HepG2 (cell line): ENCODE measurements at regions not wholly inside any gene's neighbourhood (a gene's known extent, or its start where the extent isn't known, plus 50 kb on each side); places are given as distances from the start of the nearest gene placed in this dataset.

Experiments used
- ATAC-seq: fragments of 200-7000 bp; cut with Tn5 transposase; 3 replicates; pipeline ENCODE4 v1.9.1; 2020; ENCODE audit warnings: mild to moderate bottlenecking, moderate library complexity
- BruUV-seq: library from RNA; stranded (reverse); fragments of 400-500 nt; replicated peaks from 2 replicates; lab custom pipeline; 2021; lab: Mats Ljungman, UMichigan
- CTCF ChIA-PET: fragments of 300-600 bp; formaldehyde crosslinking; extraction: SDS; loops from one replicate; lab custom pipeline; 2021; ENCODE audit warnings: low total read pairs, inconsistent platforms, low intra/inter-chr PET ratio; lab: Yijun Ruan, JAX
- POLR2A ChIA-PET: fragments of 350-600 bp; sonication (Branson Sonifier 250); formaldehyde crosslinking; loops from one replicate; lab custom pipeline; 2020; ENCODE audit warnings: antibody characterized with exemption, inconsistent platforms; lab: Yijun Ruan, JAX
- DNase-seq: peaks from one replicate; pipeline ENCODE4 v3.0.0-alpha.2; 2015; ENCODE audit warnings: low spot score
- FAIRE-seq: peaks from 3 replicates; lab custom pipeline; 2011; peaks lifted over from hg19 to GRCh38; lab: Jason Lieb, UNC
- H2AFZ ChIP-seq: one replicate; pipeline ENCODE4 v1.6.1; 2011; ENCODE audit warnings: low read length, inconsistent platforms
- H3K27ac ChIP-seq: fragments of 300-600 bp; 3 replicates; pipeline ENCODE4 v1.8.0; 2011; ENCODE audit warnings: mixed run types, mild to moderate bottlenecking, mixed read lengths, low read length, inconsistent platforms; ENCODE audit not compliant: insufficient read depth; ENCODE audit errors: extremely low read length
- H3K27me3 ChIP-seq, 2 experiments: fragments of 200-600 bp in 1 of 2; 2 replicates in 1 of 2; 3 replicates in 1 of 2; pipeline versions ENCODE4 v1.6.0 to v1.8.0; 2011; ENCODE audit warnings: low read length in 2 of 2, mild to moderate bottlenecking in 2 of 2, moderate library complexity in 2 of 2, inconsistent platforms in 1 of 2; ENCODE audit not compliant: insufficient read depth in 2 of 2, control insufficient read depth in 1 of 2
- H3K36me3 ChIP-seq, 2 experiments: fragments of 200-600 bp in 1 of 2; replicated peaks in 1 of 2; 2 replicates in 1 of 2; 3 replicates in 1 of 2; pipeline versions ENCODE4 v1.5.1 to v1.8.0; 2011; ENCODE audit warnings: low read length in 2 of 2, inconsistent platforms in 1 of 2; ENCODE audit not compliant: insufficient read depth in 2 of 2, control insufficient read depth in 1 of 2
- H3K4me1 ChIP-seq: 2 replicates; pipeline ENCODE4 v1.5.1; 2012; ENCODE audit warnings: low read length, inconsistent platforms; ENCODE audit not compliant: insufficient read depth
- H3K4me2 ChIP-seq: 2 replicates; pipeline ENCODE4 v1.6.0; 2011; ENCODE audit warnings: low read depth, low read length, inconsistent platforms
- H3K4me3 ChIP-seq, 3 experiments: fragments of 200-600 bp in 1 of 3; sonication (generic), shearing (Covaris generic) in 1 of 3; replicated peaks in 1 of 3; 2 replicates each; pipeline ENCODE4 v1.5.1; 2011 to 2016; ENCODE audit warnings: low read length in 3 of 3, inconsistent platforms in 2 of 3, low read depth in 2 of 3, mild to moderate bottlenecking in 2 of 3, control low read depth in 1 of 3, mixed read lengths in 1 of 3; ENCODE audit not compliant: insufficient read depth in 1 of 3
- H3K79me2 ChIP-seq: one replicate; pipeline ENCODE4 v1.6.1; 2011; ENCODE audit warnings: low read length, inconsistent platforms; ENCODE audit not compliant: insufficient read depth
- H3K9ac ChIP-seq: 2 replicates; pipeline ENCODE4 v1.6.0; 2011; ENCODE audit warnings: mild to moderate bottlenecking, low read depth, low read length, inconsistent platforms; ENCODE audit not compliant: insufficient read depth
- H3K9me3 ChIP-seq: 2 replicates; pipeline ENCODE4 v1.5.1; 2012; ENCODE audit warnings: mild to moderate bottlenecking, low read length
- H4K20me1 ChIP-seq: 2 replicates; pipeline ENCODE4 v1.6.0; 2011; ENCODE audit warnings: inconsistent platforms, mild to moderate bottlenecking, low read length, moderate library complexity; ENCODE audit not compliant: insufficient read depth
- AKNA ChIP-seq: sonication (generic); formaldehyde crosslinking; IDR thresholded peaks from 2 replicates; pipeline ENCODE4 v1.4.0; 2020; ENCODE audit warnings: missing genetic modification reagents, borderline replicate concordance
- HMG20A ChIP-seq: IDR thresholded peaks from 2 replicates; pipeline ENCODE4 v1.6.1; 2016; ENCODE audit warnings: borderline replicate concordance
- IRF1 ChIP-seq: sonication (generic); formaldehyde crosslinking; IDR thresholded peaks from 2 replicates; pipeline ENCODE4 v1.4.0; 2020; ENCODE audit warnings: low read depth, mild to moderate bottlenecking, missing genetic modification reagents
- MTA3 ChIP-seq: sonication (generic); formaldehyde crosslinking; IDR thresholded peaks from 2 replicates; pipeline ENCODE4 v1.4.0; 2020; ENCODE audit warnings: missing genetic modification reagents
- PRMT3 ChIP-seq: sonication (generic); formaldehyde crosslinking; IDR thresholded peaks from 2 replicates; pipeline ENCODE4 v1.8.1; 2022; ENCODE audit warnings: low read depth, mild to moderate bottlenecking, moderate library complexity, missing genetic modification reagents, borderline replicate concordance
- SMYD3 ChIP-seq: sonication (generic); formaldehyde crosslinking; IDR thresholded peaks from 2 replicates; pipeline ENCODE4 v1.8.1; 2023; ENCODE audit warnings: mild to moderate bottlenecking, missing genetic modification reagents
- SRSF4 ChIP-seq: fragments of 200-400 bp; formaldehyde crosslinking; IDR thresholded peaks from one replicate; pipeline ENCODE4 v1.6.1; 2018; ENCODE audit warnings: mild to moderate bottlenecking, low read depth, low read length, moderate library complexity; ENCODE audit not compliant: poor library complexity, severe bottlenecking
- ZNF232 ChIP-seq: sonication (generic); formaldehyde crosslinking; IDR thresholded peaks from 2 replicates; pipeline ENCODE4 v1.4.0; 2020; ENCODE audit warnings: missing genetic modification reagents, borderline replicate concordance
- ZNF597 ChIP-seq: sonication (generic); formaldehyde crosslinking; IDR thresholded peaks from 2 replicates; pipeline ENCODE4 v1.5.0; 2020; ENCODE audit warnings: missing genetic modification reagents
- ZNF660 ChIP-seq: sonication (generic); formaldehyde crosslinking; IDR thresholded peaks from 2 replicates; pipeline ENCODE4 v1.5.1; 2020; ENCODE audit warnings: mild to moderate bottlenecking, low read depth, missing genetic modification reagents, borderline replicate concordance
- ZSCAN31 ChIP-seq: sonication (generic); formaldehyde crosslinking; IDR thresholded peaks from 2 replicates; pipeline ENCODE4 v1.5.0; 2020; ENCODE audit warnings: low read depth, mild to moderate bottlenecking, missing genetic modification reagents
- in situ Hi-C: cut with HindIII; loops from 2 replicates; pipeline ENCODE4 v1.10.0; 2017; ENCODE audit warnings: low pct_unique_long_range_greater_than_20kb; ENCODE audit not compliant: extremely low pct_ligation_motif_present
- intact Hi-C: fragments of 100-400 bp; cut with micrococcal nuclease; formaldehyde crosslinking; loops from one replicate; pipeline ENCODE4 v1.10.0; 2022; ENCODE audit not compliant: unreplicated experiment

GRCh38 chr1:219549215-219549614 lies 63.7 kb downstream of the ZC3H11B start:
- no peak for DNase-seq
- intact Hi-C loops (no loop called here), in situ Hi-C loops (no loop called here)
- Histone ChIP-seq H3K4me2 (no peak overlapping the region), H3K9ac (no peak overlapping the region), H3K79me2 (no peaks in the 10 kb centered on the region), H2AFZ (no peak overlapping the region), H3K36me3 (no peaks in the 10 kb centered on the region), H3K27me3 (no peaks in the 10 kb centered on the region; a peak in 1 of 5 replicates)
- TF ChIP-seq IRF1 (no peak), ZNF660 (CRISPR knock-in tag) (no peak), MTA3 (CRISPR knock-in tag) (no peak), ZSCAN31 (CRISPR knock-in tag) (no peak), ZNF597 (no peak), AKNA (CRISPR knock-in tag) (no peak), SMYD3 (CRISPR knock-in tag) (no peak), HMG20A (CRISPR knock-in tag) (no peak), ZNF232 (CRISPR knock-in tag) (no peak), SRSF4 (no peak), PRMT3 (CRISPR knock-in tag) (no peak)
- TF ChIP-seq, all 625 proteins: peak for 0
- H4K20me1 ChIP-seq: no peaks in the 10 kb centered on the region
- H3K4me3 ChIP-seq: no peak overlapping the region
- ChIA-PET CTCF (no interaction called here), POLR2A (no interaction called here)
- BruUV-seq: no TSS peak
- FAIRE-seq (no peak), ATAC-seq (no peak)
- no peak overlapping the region for H3K27ac ChIP-seq
- H3K4me1 ChIP-seq: no peaks in the 10 kb centered on the region
- H3K9me3 ChIP-seq: no peaks in the 10 kb centered on the region
